Naive thymus-derived CD8-positive, alpha-beta T cell (primary cell): ENCODE measurements at regions not wholly inside any gene's neighbourhood (a gene's known extent, or its start where the extent isn't known, plus 50 kb on each side); places are given as distances from the start of the nearest gene placed in this dataset.

ENCODE experiments used
- ATAC-seq, 2 donors: fragments of 150-1000 bp; cut with Tn5 transposase in 1 of 2; sonication (Bioruptor Pico), chemical (Tn5 transposase) in 1 of 2; 1 replicate in 1 of 2; 2 replicates in 1 of 2; pipeline ENCODE4 v1.10.0; 2021; ENCODE audit warnings: mild to moderate bottlenecking in 2 of 2, moderate library complexity in 2 of 2
- POLR2A ChIA-PET: fragments of 350-600 bp; sonication (Branson Sonifier 250); formaldehyde crosslinking; loops from one replicate; lab custom pipeline; 2021; ENCODE audit warnings: antibody characterized with exemption; lab: Charles Lee
- DNase-seq, 10 donors: peaks; one replicate each; pipeline versions ENCODE4 v3.0.0 to v3.0.0-alpha.2; 2020 to 2022
- H3K27ac Mint-ChIP-seq, 10 donors: one replicate each; pipeline ENCODE4 v1.8.0; 2020 to 2022; ENCODE audit warnings: mild to moderate bottlenecking in 10 of 10, mixed read lengths in 10 of 10, moderate library complexity in 4 of 10, inconsistent platforms in 1 of 10
- H3K27me3 Mint-ChIP-seq, 5 donors: one replicate each; pipeline ENCODE4 v1.8.0; 2021 to 2022; ENCODE audit warnings: mixed read lengths in 5 of 5
- H3K36me3 Mint-ChIP-seq, 3 donors: one replicate each; pipeline ENCODE4 v1.8.0; 2020 to 2022; ENCODE audit warnings: mixed read lengths in 3 of 3, mild to moderate bottlenecking in 2 of 3, inconsistent platforms in 1 of 3
- H3K4me1 Mint-ChIP-seq, 4 donors: one replicate each; pipeline ENCODE4 v1.8.0; 2021 to 2022; ENCODE audit warnings: mixed read lengths in 4 of 4
- H3K4me3 Mint-ChIP-seq, 10 donors: one replicate each; pipeline ENCODE4 v1.8.0; 2020 to 2022; ENCODE audit warnings: mild to moderate bottlenecking in 10 of 10, mixed read lengths in 10 of 10, moderate library complexity in 6 of 10, inconsistent platforms in 1 of 10
- H3K9me3 Mint-ChIP-seq, 9 donors: one replicate each; pipeline ENCODE4 v1.8.0; 2020 to 2022; ENCODE audit warnings: mixed read lengths in 9 of 9, mild to moderate bottlenecking in 3 of 9, inconsistent platforms in 1 of 9, moderate library complexity in 1 of 9

- Mint-ChIP-seq H3K4me1 (no peaks in the 10 kb centered on the region), H3K36me3 (peaks cover 0 to 8% (median 0%) of the 10 kb centered on the region in 3 donors), H3K27ac (no peak overlapping the region), H3K9me3 (peaks cover 10 to 56% (median 28%) of the 10 kb centered on the region in 9 donors), H3K4me3 (no peak overlapping the region), H3K27me3 (no peaks in the 10 kb centered on the region)
- ATAC-seq = no peak
- POLR2A ChIA-PET = no interaction called here
- no peak for DNase-seq
Observed at GRCh38 chr13:56247692-56248091, 893.0 kb upstream of the PRR20A start.

- H3K27ac Mint-ChIP-seq = no peak overlapping the region
- no peaks in the 10 kb centered on the region for H3K36me3 Mint-ChIP-seq
- H3K27me3 Mint-ChIP-seq = no peaks in the 10 kb centered on the region
- H3K4me1 Mint-ChIP-seq = no peaks in the 10 kb centered on the region
- H3K9me3 Mint-ChIP-seq = peaks cover 2 to 29% (median 9%) of the 10 kb centered on the region in 9 donors
- no peak overlapping the region for H3K4me3 Mint-ChIP-seq
- DNase-seq = no peak
- no peak for ATAC-seq
- POLR2A ChIA-PET = no interaction called here
Observed at GRCh38 chr13:56271686-56272085, 869.0 kb upstream of the PRR20A start.

DNA sequence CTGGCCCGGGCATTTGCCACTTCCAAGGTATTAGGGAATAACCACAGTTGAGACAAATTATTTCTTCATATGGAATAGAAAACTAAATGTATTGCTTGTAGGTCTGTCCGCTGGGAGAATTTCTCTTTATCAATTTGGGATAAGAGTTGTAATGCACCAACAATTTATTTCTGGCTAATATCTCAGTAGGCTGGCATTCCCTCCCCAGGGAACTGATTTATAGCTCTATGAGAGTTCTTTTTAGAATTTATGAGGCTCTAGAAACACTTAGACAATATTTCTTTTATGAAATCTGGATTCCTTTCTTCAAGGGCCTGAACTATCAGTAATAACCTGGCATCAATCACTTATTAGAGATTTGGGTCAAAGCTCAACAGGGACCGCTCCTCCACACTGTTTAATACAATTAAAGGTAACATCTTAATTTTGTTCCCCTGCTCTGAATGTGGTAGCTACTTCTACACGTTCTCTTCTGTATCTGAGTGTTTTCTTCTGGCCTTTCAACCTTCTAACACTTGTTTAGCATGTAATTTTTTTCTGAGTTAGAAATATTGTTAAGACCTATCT, 857.4 kb upstream of the PRR20A start:
- ATAC-seq = no peak
- DNase-seq = no peak
- no peaks in the 10 kb centered on the region for H3K27me3 Mint-ChIP-seq
- H3K9me3 Mint-ChIP-seq = peaks cover 3 to 47% (median 24%) of the 10 kb centered on the region in 9 donors
- H3K36me3 Mint-ChIP-seq = no peaks in the 10 kb centered on the region
- H3K27ac Mint-ChIP-seq = no peak overlapping the region
- no peak overlapping the region for H3K4me3 Mint-ChIP-seq
- no peaks in the 10 kb centered on the region for H3K4me1 Mint-ChIP-seq
- POLR2A ChIA-PET = no interaction called here

DNA sequence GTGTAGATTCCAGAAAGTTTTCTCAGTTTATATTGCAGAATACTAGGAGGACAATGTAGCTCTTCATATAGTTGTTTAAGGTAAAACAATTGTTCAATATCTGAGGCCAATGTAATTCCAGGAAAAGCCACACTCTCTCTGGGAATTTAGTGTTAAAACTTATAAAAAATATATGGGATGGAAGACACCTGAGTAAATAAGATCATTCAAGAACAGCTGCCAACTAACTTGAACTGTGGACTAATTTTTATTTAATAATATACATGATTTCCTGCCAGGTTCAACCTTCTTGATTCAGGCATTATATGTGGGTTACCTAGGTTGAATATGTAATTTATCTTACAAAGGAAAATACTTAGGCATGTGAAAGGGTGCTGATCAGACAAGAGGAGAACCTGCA, 841.1 kb upstream of the PRR20A start:
- DNase-seq (no peak), ATAC-seq (no peak)
- POLR2A ChIA-PET = no interaction called here
- no peak overlapping the region for H3K4me3 Mint-ChIP-seq
- H3K27ac Mint-ChIP-seq = no peak overlapping the region
- no peaks in the 10 kb centered on the region for H3K4me1 Mint-ChIP-seq
- no peaks in the 10 kb centered on the region for H3K27me3 Mint-ChIP-seq
- H3K9me3 Mint-ChIP-seq = peaks cover 0 to 18% (median 7%) of the 10 kb centered on the region in 9 donors
- H3K36me3 Mint-ChIP-seq = no peaks in the 10 kb centered on the region

- H3K4me1 Mint-ChIP-seq = no peaks in the 10 kb centered on the region
- no peaks in the 10 kb centered on the region for H3K27me3 Mint-ChIP-seq
- no peak for ATAC-seq
- peaks cover 3 to 18% (median 9%) of the 10 kb centered on the region in 9 donors for H3K9me3 Mint-ChIP-seq
- POLR2A ChIA-PET = no interaction called here
- no peak overlapping the region for H3K27ac Mint-ChIP-seq
- no peak for DNase-seq
- no peak overlapping the region for H3K4me3 Mint-ChIP-seq
- H3K36me3 Mint-ChIP-seq = no peaks in the 10 kb centered on the region
Observed at GRCh38 chr13:56314765-56315164, 826.0 kb upstream of the PRR20A start.

- no peak overlapping the region for H3K27ac Mint-ChIP-seq
- peaks cover 2 to 30% (median 12%) of the 10 kb centered on the region in 9 donors for H3K9me3 Mint-ChIP-seq
- no peaks in the 10 kb centered on the region for H3K36me3 Mint-ChIP-seq
- H3K4me3 Mint-ChIP-seq = no peak overlapping the region
- DNase-seq (no peak), ATAC-seq (no peak)
- H3K27me3 Mint-ChIP-seq = no peaks in the 10 kb centered on the region
- POLR2A ChIA-PET = no interaction called here
- no peaks in the 10 kb centered on the region for H3K4me1 Mint-ChIP-seq
Observed at GRCh38 chr13:56317841-56318240, 822.9 kb upstream of the PRR20A start.

DNA sequence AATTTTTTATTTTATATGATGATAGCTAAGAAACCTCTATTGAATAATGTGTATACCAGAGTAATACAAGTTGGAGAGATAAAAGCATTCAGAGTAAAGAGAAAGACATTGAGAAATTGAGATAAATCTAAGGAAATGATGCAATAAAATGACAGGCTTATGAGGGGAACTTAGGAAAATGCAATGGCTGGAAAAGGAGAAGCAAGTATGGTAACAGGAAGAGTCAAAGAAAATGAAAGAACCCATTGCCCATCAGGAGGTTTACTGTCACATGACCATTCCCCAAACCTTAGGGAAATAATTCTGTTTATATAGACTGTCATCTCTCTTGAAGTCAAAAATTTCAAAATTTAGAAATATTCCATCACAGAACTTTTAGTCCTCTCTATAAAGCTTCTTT, 808.0 kb upstream of the PRR20A start:
- Mint-ChIP-seq H3K36me3 (peaks cover 0 to 4% (median 0%) of the 10 kb centered on the region in 3 donors), H3K4me3 (no peak overlapping the region), H3K27me3 (no peaks in the 10 kb centered on the region), H3K9me3 (peaks cover 4 to 17% (median 11%) of the 10 kb centered on the region in 9 donors), H3K27ac (no peak overlapping the region), H3K4me1 (no peaks in the 10 kb centered on the region)
- POLR2A ChIA-PET = no interaction called here
- ATAC-seq = no peak
- DNase-seq = no peak

DNA sequence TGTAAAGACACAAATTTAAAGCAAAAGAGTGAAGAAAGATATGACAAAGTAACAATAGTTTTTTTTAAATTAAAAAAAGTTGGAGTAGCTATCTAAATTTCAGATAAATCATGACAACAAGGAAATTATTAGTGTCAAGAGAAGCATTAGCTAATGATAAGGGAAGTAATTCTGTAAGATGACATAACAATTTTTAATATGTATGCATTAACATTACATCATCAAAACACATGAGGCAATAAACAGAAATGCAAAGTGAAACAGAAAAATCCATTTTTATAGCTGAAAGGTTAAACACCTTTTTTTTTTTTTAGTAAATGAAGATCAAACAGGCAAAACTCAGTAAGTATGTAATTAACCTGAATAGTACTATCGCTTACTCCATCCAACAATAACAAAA, 804.9 kb upstream of the PRR20A start:
- no peak overlapping the region for H3K27ac Mint-ChIP-seq
- no peak for DNase-seq
- peaks cover 0 to 4% (median 0%) of the 10 kb centered on the region in 3 donors for H3K36me3 Mint-ChIP-seq
- no peaks in the 10 kb centered on the region for H3K4me1 Mint-ChIP-seq
- no peak for ATAC-seq
- no peak overlapping the region for H3K4me3 Mint-ChIP-seq
- no peaks in the 10 kb centered on the region for H3K27me3 Mint-ChIP-seq
- peaks cover 4 to 19% (median 9%) of the 10 kb centered on the region in 9 donors for H3K9me3 Mint-ChIP-seq
- POLR2A ChIA-PET = no interaction called here

GRCh38 chr13:56338421-56338820, 802.3 kb upstream of the PRR20A start:
- ATAC-seq (no peak), DNase-seq (no peak)
- Mint-ChIP-seq H3K4me1 (no peaks in the 10 kb centered on the region), H3K36me3 (no peaks in the 10 kb centered on the region), H3K27ac (no peak overlapping the region), H3K9me3 (peaks cover 5 to 33% (median 15%) of the 10 kb centered on the region in 9 donors), H3K4me3 (no peak overlapping the region), H3K27me3 (no peaks in the 10 kb centered on the region)
- POLR2A ChIA-PET = no interaction called here

- H3K9me3 Mint-ChIP-seq = peaks cover 0 to 34% (median 19%) of the 10 kb centered on the region in 9 donors
- no peaks in the 10 kb centered on the region for H3K36me3 Mint-ChIP-seq
- no peak for DNase-seq
- H3K27me3 Mint-ChIP-seq = no peaks in the 10 kb centered on the region
- no peak overlapping the region for H3K27ac Mint-ChIP-seq
- ATAC-seq = no peak
- H3K4me3 Mint-ChIP-seq = no peak overlapping the region
- no peaks in the 10 kb centered on the region for H3K4me1 Mint-ChIP-seq
- POLR2A ChIA-PET = no interaction called here
Observed at GRCh38 chr13:56347014-56347413, 793.7 kb upstream of the PRR20A start.

- DNase-seq = no peak
Observed at GRCh38 chr13:56349866-56350265, 790.9 kb upstream of the PRR20A start.

DNA sequence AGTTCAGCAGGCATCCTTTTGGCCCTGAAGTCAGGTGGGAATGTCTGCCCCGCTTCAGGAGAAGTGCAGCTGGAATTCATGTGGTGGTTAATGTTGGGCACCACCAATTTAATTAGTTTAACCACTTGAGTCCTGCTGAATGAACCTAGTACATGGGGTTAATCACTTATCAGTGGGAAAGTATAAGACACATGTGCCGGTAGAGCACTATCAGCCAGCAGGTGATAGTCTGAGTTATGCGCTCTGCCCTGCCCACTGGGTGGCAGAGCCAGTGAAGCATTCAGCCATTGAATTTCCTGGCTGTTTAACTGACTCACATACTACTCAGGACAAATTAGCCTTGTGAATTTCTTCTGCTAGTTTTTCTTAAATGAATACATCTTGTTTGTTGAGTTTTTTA, 789.7 kb upstream of the PRR20A start:
- Mint-ChIP-seq H3K27me3 (no peaks in the 10 kb centered on the region), H3K4me3 (no peak overlapping the region), H3K27ac (no peak overlapping the region), H3K4me1 (no peaks in the 10 kb centered on the region), H3K36me3 (no peaks in the 10 kb centered on the region), H3K9me3 (peaks cover 0 to 29% (median 9%) of the 10 kb centered on the region in 9 donors)
- ATAC-seq (no peak), DNase-seq (no peak)
- POLR2A ChIA-PET = no interaction called here

More at GRCh38 chr13:56349866-56350265, 790.9 kb upstream of the PRR20A start:
- no peak overlapping the region for H3K27ac Mint-ChIP-seq
- H3K4me1 Mint-ChIP-seq = no peaks in the 10 kb centered on the region
- no peaks in the 10 kb centered on the region for H3K36me3 Mint-ChIP-seq
- H3K27me3 Mint-ChIP-seq = no peaks in the 10 kb centered on the region
- no peak for ATAC-seq
- POLR2A ChIA-PET = no interaction called here
- H3K4me3 Mint-ChIP-seq = no peak overlapping the region
- H3K9me3 Mint-ChIP-seq = peaks cover 0 to 24% (median 9%) of the 10 kb centered on the region in 9 donors

DNA sequence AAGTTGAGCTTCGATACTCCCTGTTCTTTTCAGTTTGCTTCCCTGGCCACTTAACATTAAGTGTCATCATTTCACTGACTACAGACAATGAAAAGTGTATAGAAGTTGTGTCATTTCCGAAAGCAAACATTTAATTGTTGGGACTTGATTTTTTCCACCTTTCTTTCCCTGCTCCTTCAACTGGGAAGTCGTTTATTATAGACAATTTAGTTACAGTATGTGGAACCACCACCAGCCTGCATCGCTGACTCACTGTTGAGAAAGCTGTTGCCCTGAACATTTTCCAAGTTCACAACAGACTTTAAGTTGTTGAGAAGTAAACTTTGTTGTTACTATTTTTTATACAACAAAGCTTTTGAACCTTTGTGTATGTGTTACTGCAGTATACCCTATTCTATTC, 788.4 kb upstream of the PRR20A start:
- no peak overlapping the region for H3K27ac Mint-ChIP-seq
- no peaks in the 10 kb centered on the region for H3K27me3 Mint-ChIP-seq
- H3K4me1 Mint-ChIP-seq = no peaks in the 10 kb centered on the region
- ATAC-seq (no peak), DNase-seq (no peak)
- POLR2A ChIA-PET = no interaction called here
- H3K9me3 Mint-ChIP-seq = peaks cover 0 to 32% (median 11%) of the 10 kb centered on the region in 9 donors
- no peak overlapping the region for H3K4me3 Mint-ChIP-seq
- no peaks in the 10 kb centered on the region for H3K36me3 Mint-ChIP-seq

GRCh38 chr13:56352901-56353300, 787.8 kb upstream of the PRR20A start:
- DNase-seq (no peak), ATAC-seq (no peak)
- no peak overlapping the region for H3K4me3 Mint-ChIP-seq
- no peaks in the 10 kb centered on the region for H3K4me1 Mint-ChIP-seq
- peaks cover 0 to 4% (median 0%) of the 10 kb centered on the region in 3 donors for H3K36me3 Mint-ChIP-seq
- no peaks in the 10 kb centered on the region for H3K27me3 Mint-ChIP-seq
- POLR2A ChIA-PET = no interaction called here
- H3K27ac Mint-ChIP-seq = no peak overlapping the region
- peaks cover 0 to 34% (median 13%) of the 10 kb centered on the region in 9 donors for H3K9me3 Mint-ChIP-seq
